ENCODE measurements at regions not wholly inside any gene's neighbourhood (a gene's known extent, or its start where the extent isn't known, plus 50 kb on each side); places are given as distances from the start of the nearest gene placed in this dataset.
"Not testable (repeated sequence)": the region's sequence is repeated elsewhere in the genome, so short reads cannot be mapped to it uniquely, and the experiment has no call there.

GRCh38 chr1:30125021-30125820, 598.2 kb downstream of the MATN1 start:
- DNase-seq (ENCODE audit: low read depth) = no peak

- no peak for DNase-seq (ENCODE audit: low read depth)
Measured at GRCh38 chr1:30123896-30124295, 599.5 kb downstream of the MATN1 start.

GRCh38 chr1:30123036-30123435, 600.3 kb downstream of the MATN1 start:
- no peak for DNase-seq (ENCODE audit: low read depth)

- no peak for DNase-seq (ENCODE audit: low read depth)
Measured at GRCh38 chr1:30120245-30121000, 603.0 kb downstream of the MATN1 start.

GRCh38 chr1:30117685-30118084, 605.7 kb downstream of the MATN1 start:
- DNase-seq (ENCODE audit: low read depth) = no peak

- peak; percentile 25 for DNase-seq (ENCODE audit: low read depth)
Measured at GRCh38 chr1:30111431-30111830, 612.0 kb downstream of the MATN1 start.

- no peak for DNase-seq (ENCODE audit: low read depth)
Measured at GRCh38 chr1:30110846-30111245, 612.5 kb downstream of the MATN1 start.

GRCh38 chr1:30109853-30110252, 613.5 kb downstream of the MATN1 start:
- no peak for DNase-seq (ENCODE audit: low read depth)

GRCh38 chr1:30108186-30108585, 615.2 kb downstream of the MATN1 start:
- no peak for DNase-seq (ENCODE audit: low read depth)

- DNase-seq (ENCODE audit: low read depth) = no peak
Measured at GRCh38 chr1:30106125-30106524, 617.3 kb downstream of the MATN1 start.

- DNase-seq (ENCODE audit: low read depth) = no peak
Measured at GRCh38 chr1:30104551-30104950, 618.8 kb downstream of the MATN1 start.

GRCh38 chr1:30103708-30104411, 619.5 kb downstream of the MATN1 start:
- no peak for DNase-seq (ENCODE audit: low read depth)

GRCh38 chr1:30102605-30103004, 620.8 kb downstream of the MATN1 start:
- DNase-seq (ENCODE audit: low read depth) = no peak

- no peak for DNase-seq (ENCODE audit: low read depth)
Measured at GRCh38 chr1:30101487-30102227, 621.7 kb downstream of the MATN1 start.

- no peak for DNase-seq (ENCODE audit: low read depth)
Measured at GRCh38 chr1:30101016-30101415, 622.4 kb downstream of the MATN1 start.

GRCh38 chr1:30100524-30100862, 622.9 kb downstream of the MATN1 start:
- DNase-seq (ENCODE audit: low read depth) = no peak

- no peak for DNase-seq (ENCODE audit: low read depth)
Measured at GRCh38 chr1:30099587-30100523, 623.5 kb downstream of the MATN1 start.

GRCh38 chr1:30097851-30098250, 625.5 kb downstream of the MATN1 start:
- not testable (repeated sequence) for DNase-seq (ENCODE audit: low read depth)

GRCh38 chr1:30095451-30096025, 627.8 kb downstream of the MATN1 start:
- DNase-seq (ENCODE audit: low read depth) = no peak

GRCh38 chr1:30095051-30095450, 628.3 kb downstream of the MATN1 start:
- no peak for DNase-seq (ENCODE audit: low read depth)

All from renal cortical epithelial cell (primary cell).